Amniotic epithelial cell (primary cell): ENCODE measurements at regions not wholly inside any gene's neighbourhood (a gene's known extent, or its start where the extent isn't known, plus 50 kb on each side); places are given as distances from the start of the nearest gene placed in this dataset.
"Not testable (repeated sequence)": the region's sequence is repeated elsewhere in the genome, so short reads cannot be mapped to it uniquely, and the experiment has no call there.

ENCODE experiments used
- DNase-seq: peaks from one replicate; pipeline ENCODE4 v3.0.0-alpha.2; 2010; ENCODE audit warnings: low read depth

DNA sequence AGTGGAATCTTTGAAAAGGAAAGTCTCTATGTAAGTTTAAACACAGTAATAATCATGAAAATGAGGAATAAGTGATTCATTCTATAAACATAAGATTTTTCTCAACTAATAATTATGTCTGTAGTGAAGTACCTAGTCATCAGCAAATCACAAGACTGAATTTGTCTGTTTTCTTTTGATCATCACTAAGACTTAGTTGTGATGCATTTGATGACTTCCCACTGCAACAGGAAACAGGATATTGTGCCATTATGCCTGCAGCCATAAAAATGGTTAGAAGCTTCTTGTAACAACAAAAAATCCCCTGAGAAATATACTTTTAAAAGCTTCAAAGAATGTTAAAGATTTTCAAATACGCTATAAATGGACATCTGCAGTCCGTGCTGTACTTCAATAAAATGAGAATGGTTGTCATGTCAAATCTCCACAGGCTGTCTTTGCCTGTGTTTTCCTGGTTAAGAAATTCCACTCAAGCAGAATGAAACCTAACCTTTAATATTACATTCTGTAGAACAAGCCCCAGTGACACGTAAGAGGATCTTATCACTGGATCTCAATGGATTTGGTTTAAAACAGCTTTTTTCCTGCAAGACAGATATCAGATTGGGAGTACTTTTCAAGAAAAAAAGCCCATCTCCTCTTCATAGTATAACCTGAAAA, 1262.3 kb upstream of the PHF14 start:
- DNase-seq, result no peak

GRCh38 chr7:9718071-9718661, 1255.5 kb upstream of the PHF14 start:
- DNase-seq, result no peak

DNA sequence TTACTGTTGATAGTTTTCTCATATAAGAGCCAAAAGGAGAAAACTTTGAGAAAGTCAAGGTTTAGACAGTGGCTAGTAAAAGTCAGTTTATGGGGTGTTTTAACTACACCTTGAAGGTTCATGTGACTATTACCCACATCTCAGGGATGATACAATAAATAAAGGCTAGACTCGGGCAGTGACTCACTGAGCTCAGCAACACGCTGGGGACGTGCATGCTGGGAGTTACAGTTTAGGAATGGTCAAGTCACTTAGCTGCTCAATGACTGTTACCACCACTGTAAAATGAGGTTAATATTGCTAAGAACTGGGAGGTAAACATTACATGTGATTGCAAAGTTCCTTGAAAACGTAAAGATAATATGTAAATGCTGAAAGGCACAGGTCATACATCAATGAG, 1254.4 kb upstream of the PHF14 start:
- DNase-seq, result no peak

- no peak for DNase-seq
Measured at GRCh38 chr7:9719721-9720120, 1254.0 kb upstream of the PHF14 start.

GRCh38 chr7:9725940-9726663, 1247.6 kb upstream of the PHF14 start:
- DNase-seq, result not testable (repeated sequence)

- not testable (repeated sequence) for DNase-seq
Measured at GRCh38 chr7:9726811-9727210, 1246.9 kb upstream of the PHF14 start.

- not testable (repeated sequence) for DNase-seq
Measured at GRCh38 chr7:9727467-9727869, 1246.2 kb upstream of the PHF14 start.

DNA sequence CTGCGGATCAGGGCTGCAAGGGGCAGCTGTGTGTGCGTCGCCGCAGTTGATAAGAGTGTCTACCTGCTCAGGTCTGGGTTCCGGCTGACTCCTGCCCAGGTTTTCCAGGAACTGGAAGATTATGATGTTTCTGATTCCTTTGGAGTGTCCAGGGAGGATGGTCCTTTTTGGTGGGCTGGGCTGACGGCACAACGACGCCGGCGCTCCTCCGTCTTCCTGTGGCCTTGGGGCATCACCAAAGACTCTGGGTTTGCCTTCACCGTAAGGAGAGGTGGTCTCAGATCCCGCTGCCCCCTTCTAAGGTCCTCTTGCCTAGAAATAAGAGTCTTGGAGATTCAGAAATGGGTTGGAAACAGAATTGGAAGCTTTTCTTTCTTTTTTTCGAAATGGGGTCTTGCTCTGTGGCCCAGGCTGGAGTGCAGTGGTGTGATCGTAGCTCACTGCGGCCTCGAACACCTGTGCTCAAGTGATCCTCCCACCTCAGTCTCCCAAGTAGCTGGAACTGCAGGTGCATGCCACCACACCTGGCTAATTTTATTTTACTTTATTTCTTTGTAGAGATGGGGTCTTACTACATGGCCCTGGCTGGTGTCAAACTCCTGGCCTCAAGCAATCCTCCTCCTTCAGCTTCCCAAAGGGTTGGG, 1245.5 kb upstream of the PHF14 start:
- not testable (repeated sequence) for DNase-seq

DNA sequence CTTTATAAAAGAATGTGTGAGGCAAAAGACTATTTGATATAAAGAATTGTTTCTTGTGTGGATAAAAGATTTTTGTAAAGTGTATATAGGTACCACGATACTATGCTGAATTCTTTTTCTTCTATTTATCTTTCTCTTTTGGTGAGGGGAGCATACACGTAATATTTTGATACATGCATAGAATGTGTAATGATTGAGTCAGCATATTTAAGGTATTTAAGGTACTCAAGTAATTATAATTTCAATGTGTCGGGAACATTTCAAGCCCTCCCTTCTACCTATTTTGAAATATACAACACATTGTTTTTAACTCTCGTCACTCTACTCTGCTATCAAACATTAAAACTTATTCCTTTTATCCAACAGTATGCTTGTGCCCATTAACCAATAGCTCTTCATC, 1221.6 kb upstream of the PHF14 start:
- DNase-seq, result no peak

GRCh38 chr7:9761224-9761623, 1212.4 kb upstream of the PHF14 start:
- no peak for DNase-seq

DNA sequence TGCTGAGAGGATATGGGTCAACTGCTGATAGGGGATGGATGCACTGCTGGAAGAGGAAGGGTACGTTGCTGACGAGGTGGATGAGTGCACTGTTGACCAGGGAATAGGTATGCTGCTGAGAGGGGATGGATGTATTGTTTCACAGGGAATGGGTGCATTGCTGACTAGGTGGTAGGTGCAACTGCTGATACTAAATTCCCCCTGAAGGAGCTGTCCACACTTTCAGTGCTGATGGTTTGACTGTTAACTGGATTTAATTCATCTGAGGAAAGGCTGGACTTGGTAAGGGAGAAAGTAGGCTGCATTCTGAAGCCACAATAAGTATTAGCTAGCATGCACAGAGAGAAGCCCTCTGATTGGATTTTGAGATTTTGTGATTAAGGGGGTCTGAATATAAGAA, 1196.8 kb upstream of the PHF14 start:
- no peak for DNase-seq

- no peak for DNase-seq
Measured at GRCh38 chr7:9778367-9778766, 1195.3 kb upstream of the PHF14 start.

DNA sequence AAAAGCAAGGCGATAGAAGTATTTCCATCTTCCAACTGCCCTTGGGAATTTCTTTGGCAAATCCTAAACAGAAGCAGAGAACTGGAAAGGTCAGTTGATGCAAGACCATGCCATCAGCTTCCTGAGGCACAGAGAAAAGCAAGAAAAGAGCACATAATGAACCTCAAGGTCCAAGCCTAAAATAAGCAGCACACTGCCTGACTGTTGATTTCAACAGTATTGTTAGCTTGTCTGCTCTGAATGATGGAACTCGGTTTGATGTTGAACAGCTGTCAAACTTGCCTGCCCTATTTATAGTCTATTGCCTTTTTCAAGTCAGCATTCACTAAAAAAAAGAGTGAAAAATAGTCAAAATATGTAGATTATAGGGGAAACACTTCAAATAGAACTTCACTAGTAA, 1192.0 kb upstream of the PHF14 start:
- DNase-seq, result no peak

- DNase-seq, result no peak
Measured at GRCh38 chr7:9782275-9782674, 1191.4 kb upstream of the PHF14 start.

- DNase-seq, result no peak
Measured at GRCh38 chr7:9785211-9785610, 1188.5 kb upstream of the PHF14 start.

DNA sequence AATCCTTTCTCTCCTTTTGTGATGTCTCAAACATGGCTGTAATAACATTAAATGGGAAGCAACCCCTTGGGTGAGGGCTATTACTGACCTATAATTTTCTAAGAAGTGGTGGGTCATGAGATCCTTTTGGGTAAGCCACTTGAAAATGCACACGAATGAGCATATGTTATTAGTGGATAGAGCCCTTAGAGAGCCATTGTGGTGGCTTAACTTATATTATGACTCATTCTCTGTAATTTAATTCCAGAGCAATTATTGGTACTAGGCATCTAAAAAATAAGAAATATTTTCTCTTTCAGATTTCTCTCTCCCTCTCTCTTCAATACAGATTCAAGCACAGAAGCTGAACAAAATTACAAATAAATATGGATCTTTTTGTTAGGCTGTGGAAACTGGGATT, 1177.4 kb upstream of the PHF14 start:
- DNase-seq, result no peak

GRCh38 chr7:9822458-9823290, 1151.0 kb upstream of the PHF14 start:
- no peak for DNase-seq

- DNase-seq, result no peak
Measured at GRCh38 chr7:9835199-9835598, 1138.5 kb upstream of the PHF14 start.

- no peak for DNase-seq
Measured at GRCh38 chr7:9836671-9837070, 1137.0 kb upstream of the PHF14 start.

- DNase-seq, result no peak
Measured at GRCh38 chr7:9842301-9842700, 1131.4 kb upstream of the PHF14 start.

- no peak for DNase-seq
Measured at GRCh38 chr7:9846902-9847301, 1126.8 kb upstream of the PHF14 start.

DNA sequence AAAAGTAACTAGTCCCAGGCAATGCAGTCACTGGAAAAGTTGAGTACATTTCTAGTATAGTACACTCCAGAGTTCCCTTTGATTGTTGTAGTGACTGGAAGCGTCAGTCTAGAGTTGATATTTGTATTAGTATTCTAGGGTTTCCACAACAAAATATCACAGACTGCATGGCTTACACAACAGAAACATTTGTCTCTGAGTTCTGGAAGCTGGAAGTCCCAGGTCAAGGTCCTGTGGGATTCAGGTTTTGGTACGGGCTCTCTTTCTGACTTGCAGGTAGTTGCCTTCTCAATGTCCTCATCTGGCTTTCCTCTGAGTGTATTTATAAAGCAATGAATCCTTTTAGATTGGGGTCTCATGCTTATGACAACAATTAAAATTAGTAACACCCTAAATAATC, 1119.1 kb upstream of the PHF14 start:
- DNase-seq, result no peak
